Stimulated activated CD4-positive, alpha-beta T cell treated with anti-CD3 and anti-CD28 coated beads, Interleukin-12 subunit alpha, Interleukin-12 subunit beta, amount 100 ng/mL, for 48 hours (primary cell): ENCODE measurements at regions not wholly inside any gene's neighbourhood (a gene's known extent, or its start where the extent isn't known, plus 50 kb on each side); places are given as distances from the start of the nearest gene placed in this dataset.

Source experiments
- DNase-seq, 3 donors: peaks; one replicate each; pipeline ENCODE4 v3.0.0-alpha.2; 2020; ENCODE audit warnings: low read depth in 2 of 3, low spot score in 1 of 3

GRCh38 chr2:19300961-19301360 lies 57.5 kb downstream of the OSR1 start:
- no peak for DNase-seq

- DNase-seq, result no peak
Measured at GRCh38 chr2:19299522-19299921, 58.9 kb downstream of the OSR1 start.

- no peak for DNase-seq
Measured at GRCh38 chr2:19299032-19299431, 59.4 kb downstream of the OSR1 start.

- no peak for DNase-seq
Measured at GRCh38 chr2:19297716-19298115, 60.7 kb downstream of the OSR1 start.

- no peak for DNase-seq
Measured at GRCh38 chr2:19295998-19296502, 62.4 kb downstream of the OSR1 start.

- DNase-seq, result no peak
Measured at GRCh38 chr2:19292007-19292406, 66.4 kb downstream of the OSR1 start.

- no peak for DNase-seq
Measured at GRCh38 chr2:19288291-19288690, 70.1 kb downstream of the OSR1 start.

- DNase-seq, result no peak
Measured at GRCh38 chr2:19287324-19287723, 71.1 kb downstream of the OSR1 start.

- no peak for DNase-seq
Measured at GRCh38 chr2:19282305-19282704, 76.1 kb downstream of the OSR1 start.

GRCh38 chr2:19274439-19274838 lies 84.0 kb downstream of the OSR1 start:
- DNase-seq, result no peak

GRCh38 chr2:19272941-19273470 lies 85.4 kb downstream of the OSR1 start:
- DNase-seq, result no peak

- no peak for DNase-seq
Measured at GRCh38 chr2:19272039-19272438, 86.4 kb downstream of the OSR1 start.

- no peak for DNase-seq
Measured at GRCh38 chr2:19264852-19265251, 93.6 kb downstream of the OSR1 start.

GRCh38 chr2:19262150-19262549 lies 96.3 kb downstream of the OSR1 start:
- no peak for DNase-seq

- no peak for DNase-seq
Measured at GRCh38 chr2:19261061-19261460, 97.4 kb downstream of the OSR1 start.

- no peak for DNase-seq
Measured at GRCh38 chr2:19256121-19256601, 102.3 kb downstream of the OSR1 start.

- no peak for DNase-seq
Measured at GRCh38 chr2:19255481-19255880, 102.9 kb downstream of the OSR1 start.

GRCh38 chr2:19251554-19251953 lies 106.9 kb downstream of the OSR1 start:
- no peak for DNase-seq

GRCh38 chr2:19250906-19251305 lies 107.5 kb downstream of the OSR1 start:
- no peak for DNase-seq

GRCh38 chr2:19247186-19247585 lies 111.2 kb downstream of the OSR1 start:
- DNase-seq, result no peak

- no peak for DNase-seq
Measured at GRCh38 chr2:19246496-19246895, 111.9 kb downstream of the OSR1 start.

GRCh38 chr2:19244460-19245363 lies 113.7 kb downstream of the OSR1 start:
- no peak for DNase-seq
